ENCODE measurements at regions not wholly inside any gene's neighbourhood (a gene's known extent, or its start where the extent isn't known, plus 50 kb on each side); places are given as distances from the start of the nearest gene placed in this dataset.

GRCh38 chr6:88290411-88290810 lies 124.3 kb upstream of the CNR1 start:
- TF ChIP-seq CTCF (IDR thresholded peaks at IDR 0.05), result no peak
- TF ChIP-seq POLR2A (IDR thresholded peaks at IDR 0.05), result no peak

All from ovary (tissue), 3 donors.